ENCODE measurements at regions not wholly inside any gene's neighbourhood (a gene's known extent, or its start where the extent isn't known, plus 50 kb on each side); places are given as distances from the start of the nearest gene placed in this dataset.

GRCh38 chr18:11522992-11523391 is 86.4 kb upstream of the SLC35G4 start:
- Histone ChIP-seq H3K36me3 (ENCODE audit: insufficient read depth, low read depth, low read length) (no peaks in the 10 kb centered on the region), H3K9ac (ENCODE audit: low read depth, low read length) (no peak overlapping the region), H3K27ac (ENCODE audit: low read length) (no peak overlapping the region), H3K27me3 (ENCODE audit: insufficient read depth, low read length) (peaks cover 8% of the 10 kb centered on the region), H3K4me3 (ENCODE audit: low read length) (no peak overlapping the region), H3K4me1 (ENCODE audit: insufficient read depth, low read length) (no peaks in the 10 kb centered on the region), H3K9me3 (ENCODE audit: insufficient read depth, low read depth, low read length) (no peaks in the 10 kb centered on the region; the same call in 1 of the 2 replicates)

- H3K4me3 ChIP-seq (ENCODE audit: low read length), result no peak overlapping the region
- no peak overlapping the region for H3K9ac ChIP-seq (ENCODE audit: low read depth, low read length)
- no peaks in the 10 kb centered on the region for H3K36me3 ChIP-seq (ENCODE audit: insufficient read depth, low read depth, low read length)
Observed at GRCh38 chr18:11521853-11522252, 87.5 kb upstream of the SLC35G4 start.

GRCh38 chr18:11520536-11520935 is 88.9 kb upstream of the SLC35G4 start:
- no peaks in the 10 kb centered on the region for H3K4me1 ChIP-seq (ENCODE audit: insufficient read depth, low read length)
- H3K36me3 ChIP-seq (ENCODE audit: insufficient read depth, low read depth, low read length), result no peaks in the 10 kb centered on the region
- H3K9me3 ChIP-seq (ENCODE audit: insufficient read depth, low read depth, low read length), result no peaks in the 10 kb centered on the region
- H3K4me3 ChIP-seq (ENCODE audit: low read length), result no peak overlapping the region
- no peak overlapping the region for H3K9ac ChIP-seq (ENCODE audit: low read depth, low read length)
- peaks cover 8% of the 10 kb centered on the region for H3K27me3 ChIP-seq (ENCODE audit: insufficient read depth, low read length)
- H3K27ac ChIP-seq (ENCODE audit: low read length), result no peak overlapping the region

More at GRCh38 chr18:11521853-11522252, 87.5 kb upstream of the SLC35G4 start:
- H3K27me3 ChIP-seq (ENCODE audit: insufficient read depth, low read length), result peaks cover 8% of the 10 kb centered on the region
- H3K9me3 ChIP-seq (ENCODE audit: insufficient read depth, low read depth, low read length), result no peaks in the 10 kb centered on the region
- H3K27ac ChIP-seq (ENCODE audit: low read length), result no peak overlapping the region
- H3K4me1 ChIP-seq (ENCODE audit: insufficient read depth, low read length), result no peaks in the 10 kb centered on the region

GRCh38 chr18:11518788-11519685 is 90.4 kb upstream of the SLC35G4 start:
- Histone ChIP-seq H3K27me3 (ENCODE audit: insufficient read depth, low read length) (peaks cover 8% of the 10 kb centered on the region), H3K36me3 (ENCODE audit: insufficient read depth, low read depth, low read length) (no peaks in the 10 kb centered on the region), H3K4me1 (ENCODE audit: insufficient read depth, low read length) (no peaks in the 10 kb centered on the region), H3K9me3 (ENCODE audit: insufficient read depth, low read depth, low read length) (no peaks in the 10 kb centered on the region), H3K4me3 (ENCODE audit: low read length) (peak overlapping the region; percentile 39; the same call in 1 of the 2 replicates), H3K9ac (ENCODE audit: low read depth, low read length) (no peak overlapping the region), H3K27ac (ENCODE audit: low read length) (no peak overlapping the region)

GRCh38 chr18:11517704-11518103 is 91.7 kb upstream of the SLC35G4 start:
- H3K27me3 ChIP-seq (ENCODE audit: insufficient read depth, low read length), result peaks cover 8% of the 10 kb centered on the region
- H3K36me3 ChIP-seq (ENCODE audit: insufficient read depth, low read depth, low read length), result no peaks in the 10 kb centered on the region
- H3K4me3 ChIP-seq (ENCODE audit: low read length), result no peak overlapping the region
- no peaks in the 10 kb centered on the region for H3K9me3 ChIP-seq (ENCODE audit: insufficient read depth, low read depth, low read length)
- no peak overlapping the region for H3K27ac ChIP-seq (ENCODE audit: low read length)
- H3K9ac ChIP-seq (ENCODE audit: low read depth, low read length), result no peak overlapping the region
- H3K4me1 ChIP-seq (ENCODE audit: insufficient read depth, low read length), result no peaks in the 10 kb centered on the region

GRCh38 chr18:11516751-11517503 is 92.5 kb upstream of the SLC35G4 start:
- no peak overlapping the region for H3K9ac ChIP-seq (ENCODE audit: low read depth, low read length)
- H3K4me1 ChIP-seq (ENCODE audit: insufficient read depth, low read length), result no peaks in the 10 kb centered on the region
- no peak overlapping the region for H3K27ac ChIP-seq (ENCODE audit: low read length)
- no peaks in the 10 kb centered on the region for H3K9me3 ChIP-seq (ENCODE audit: insufficient read depth, low read depth, low read length)
- H3K36me3 ChIP-seq (ENCODE audit: insufficient read depth, low read depth, low read length), result no peaks in the 10 kb centered on the region
- no peak overlapping the region for H3K4me3 ChIP-seq (ENCODE audit: low read length)
- peaks cover 8% of the 10 kb centered on the region for H3K27me3 ChIP-seq (ENCODE audit: insufficient read depth, low read length)

- no peak overlapping the region for H3K4me3 ChIP-seq (ENCODE audit: low read length)
- peaks cover 8% of the 10 kb centered on the region for H3K27me3 ChIP-seq (ENCODE audit: insufficient read depth, low read length)
Observed at GRCh38 chr18:11514267-11514666, 95.1 kb upstream of the SLC35G4 start.

GRCh38 chr18:11512096-11513025 is 97.0 kb upstream of the SLC35G4 start:
- Histone ChIP-seq H3K36me3 (ENCODE audit: insufficient read depth, low read depth, low read length) (no peaks in the 10 kb centered on the region), H3K9ac (ENCODE audit: low read depth, low read length) (no peak overlapping the region), H3K9me3 (ENCODE audit: insufficient read depth, low read depth, low read length) (no peaks in the 10 kb centered on the region), H3K4me3 (ENCODE audit: low read length) (no peak overlapping the region), H3K27me3 (ENCODE audit: insufficient read depth, low read length) (no peaks in the 10 kb centered on the region), H3K4me1 (ENCODE audit: insufficient read depth, low read length) (no peaks in the 10 kb centered on the region), H3K27ac (ENCODE audit: low read length) (no peak overlapping the region)

More at GRCh38 chr18:11514267-11514666, 95.1 kb upstream of the SLC35G4 start:
- no peak overlapping the region for H3K27ac ChIP-seq (ENCODE audit: low read length)
- H3K9ac ChIP-seq (ENCODE audit: low read depth, low read length), result no peak overlapping the region
- H3K4me1 ChIP-seq (ENCODE audit: insufficient read depth, low read length), result no peaks in the 10 kb centered on the region
- H3K9me3 ChIP-seq (ENCODE audit: insufficient read depth, low read depth, low read length), result no peaks in the 10 kb centered on the region
- no peaks in the 10 kb centered on the region for H3K36me3 ChIP-seq (ENCODE audit: insufficient read depth, low read depth, low read length)

GRCh38 chr18:11511434-11512095 is 97.8 kb upstream of the SLC35G4 start:
- H3K9ac ChIP-seq (ENCODE audit: low read depth, low read length), result no peak overlapping the region
- no peaks in the 10 kb centered on the region for H3K9me3 ChIP-seq (ENCODE audit: insufficient read depth, low read depth, low read length)
- no peak overlapping the region for H3K27ac ChIP-seq (ENCODE audit: low read length)
- H3K4me3 ChIP-seq (ENCODE audit: low read length), result no peak overlapping the region
- H3K36me3 ChIP-seq (ENCODE audit: insufficient read depth, low read depth, low read length), result no peaks in the 10 kb centered on the region
- no peaks in the 10 kb centered on the region for H3K27me3 ChIP-seq (ENCODE audit: insufficient read depth, low read length)
- H3K4me1 ChIP-seq (ENCODE audit: insufficient read depth, low read length), result no peaks in the 10 kb centered on the region

GRCh38 chr18:11506856-11507255 is 102.5 kb upstream of the SLC35G4 start:
- Histone ChIP-seq H3K4me1 (ENCODE audit: insufficient read depth, low read length) (no peaks in the 10 kb centered on the region), H3K27me3 (ENCODE audit: insufficient read depth, low read length) (no peaks in the 10 kb centered on the region), H3K27ac (ENCODE audit: low read length) (no peak overlapping the region), H3K9ac (ENCODE audit: low read depth, low read length) (no peak overlapping the region), H3K36me3 (ENCODE audit: insufficient read depth, low read depth, low read length) (no peaks in the 10 kb centered on the region), H3K9me3 (ENCODE audit: insufficient read depth, low read depth, low read length) (no peaks in the 10 kb centered on the region), H3K4me3 (ENCODE audit: low read length) (no peak overlapping the region)

- no peak overlapping the region for H3K27ac ChIP-seq (ENCODE audit: low read length)
- no peaks in the 10 kb centered on the region for H3K27me3 ChIP-seq (ENCODE audit: insufficient read depth, low read length)
- no peak overlapping the region for H3K9ac ChIP-seq (ENCODE audit: low read depth, low read length)
- no peaks in the 10 kb centered on the region for H3K36me3 ChIP-seq (ENCODE audit: insufficient read depth, low read depth, low read length)
- no peaks in the 10 kb centered on the region for H3K9me3 ChIP-seq (ENCODE audit: insufficient read depth, low read depth, low read length)
- H3K4me1 ChIP-seq (ENCODE audit: insufficient read depth, low read length), result no peaks in the 10 kb centered on the region
- H3K4me3 ChIP-seq (ENCODE audit: low read length), result no peak overlapping the region
Observed at GRCh38 chr18:11505993-11506392, 103.4 kb upstream of the SLC35G4 start.
